Body of pancreas (tissue), 4 donors: ENCODE measurements at regions not wholly inside any gene's neighbourhood (a gene's known extent, or its start where the extent isn't known, plus 50 kb on each side); places are given as distances from the start of the nearest gene placed in this dataset.

ENCODE experiments used
- ATAC-seq: fragments of 150-250 bp; one replicate; pipeline ENCODE4 v1.9.1; 2016
- DNase-seq, 4 donors: peaks; one replicate each; pipeline ENCODE4 v3.0.0-alpha.2; 2019
- H3K27ac ChIP-seq, 4 donors: fragments of 200-600 bp; sonication (generic); 1 replicate in 3 of 4; 2 replicates in 1 of 4; pipeline versions ENCODE4 v1.5.1 to v1.6.1; 2016 to 2019; ENCODE audit warnings: mild to moderate bottlenecking in 1 of 4, mixed read lengths in 1 of 4, moderate library complexity in 1 of 4
- H3K27me3 ChIP-seq, 2 donors: fragments of 200-600 bp; sonication (generic); one replicate each; pipeline ENCODE4 v1.6.0; 2016; ENCODE audit warnings: mild to moderate bottlenecking in 1 of 2
- H3K36me3 ChIP-seq, 2 donors: fragments of 200-600 bp; sonication (generic); replicated peaks in 1 of 2; 2 replicates each; pipeline ENCODE4 v1.5.1; 2016; ENCODE audit warnings: low read depth in 2 of 2; ENCODE audit not compliant: insufficient read depth in 1 of 2
- H3K4me1 ChIP-seq: fragments of 200-600 bp; sonication (generic); one replicate; pipeline ENCODE4 v1.6.0; 2016
- H3K4me3 ChIP-seq, 2 donors: fragments of 200-600 bp; sonication (generic); 1 replicate in 1 of 2; 2 replicates in 1 of 2; pipeline ENCODE4 v1.5.1; 2016 to 2019
- H3K9me3 ChIP-seq, 3 donors: fragments of 200-600 bp; sonication (generic); 1 replicate in 2 of 3; 2 replicates in 1 of 3; pipeline ENCODE4 v1.5.1; 2016
- CTCF ChIP-seq, 7 experiments: fragments of 450-650 bp in 4 of 7; fragments of 200-600 bp in 3 of 7; sonication (generic) in 3 of 7; IDR thresholded peaks; one replicate each; pipeline ENCODE4 v1.5.1; 2016 to 2019; ENCODE audit warnings: antibody characterized with exemption in 7 of 7
- POLR2A ChIP-seq, 3 donors: fragments of 450-650 bp; IDR thresholded peaks; one replicate each; pipeline ENCODE4 v1.6.1; 2016; ENCODE audit warnings: antibody characterized with exemption in 3 of 3, mild to moderate bottlenecking in 2 of 3
- WGBS, 2 donors: methylation state at CpG; one replicate each; pipeline ENCODE4 v1.1.5; 2017; 5-methylcytosine and 5-hydroxymethylcytosine counted together
- intact Hi-C: fragments of 100-400 bp; cut with DNase I; formaldehyde crosslinking; loops from one replicate; pipeline ENCODE4 v1.15.1; 2023

- H3K36me3 ChIP-seq = no peaks in the 10 kb centered on the region
- no peak overlapping the region for H3K4me3 ChIP-seq
- ATAC-seq (no peak), DNase-seq (no peak)
- no peak for TF ChIP-seq POLR2A (IDR thresholded peaks at IDR 0.05)
- no peak for TF ChIP-seq CTCF (IDR thresholded peaks at IDR 0.05)
- no peaks in the 10 kb centered on the region for H3K4me1 ChIP-seq
- no peaks in the 10 kb centered on the region for H3K27me3 ChIP-seq
- intact Hi-C loops = no loop called here
- H3K9me3 ChIP-seq = no peaks in the 10 kb centered on the region
- H3K27ac ChIP-seq = no peak overlapping the region
These were observed 522.7 kb downstream of the NR2F1-AS1 start for GRCh38 chr5:93058309-93058708.

GRCh38 chr5:93057311-93057710, 523.7 kb downstream of the NR2F1-AS1 start:
- DNase-seq (no peak), ATAC-seq (no peak)
- TF ChIP-seq POLR2A (IDR thresholded peaks at IDR 0.05) (no peak), CTCF (IDR thresholded peaks at IDR 0.05) (no peak)
- Histone ChIP-seq H3K4me3 (no peak overlapping the region), H3K9me3 (no peaks in the 10 kb centered on the region), H3K4me1 (no peaks in the 10 kb centered on the region), H3K27me3 (no peaks in the 10 kb centered on the region), H3K36me3 (no peaks in the 10 kb centered on the region), H3K27ac (no peak overlapping the region)
- WGBS, 2 donors = 36 to 42% methylated on average over 2 of the region's 2 CpGs
- intact Hi-C loops = no loop called here

GRCh38 chr5:93055971-93056370, 525.0 kb downstream of the NR2F1-AS1 start:
- no peak for TF ChIP-seq CTCF (IDR thresholded peaks at IDR 0.05)
- TF ChIP-seq POLR2A (IDR thresholded peaks at IDR 0.05) = no peak
- 66 to 71% methylated on average over 3 of the region's 3 CpGs for WGBS, 2 donors
- no peak for DNase-seq
- Histone ChIP-seq H3K27ac (no peak overlapping the region), H3K4me1 (no peaks in the 10 kb centered on the region), H3K9me3 (no peaks in the 10 kb centered on the region), H3K4me3 (no peak overlapping the region), H3K27me3 (no peaks in the 10 kb centered on the region), H3K36me3 (no peaks in the 10 kb centered on the region)
- ATAC-seq = no peak
- intact Hi-C loops = no loop called here

- DNase-seq = no peak
These were observed 525.5 kb downstream of the NR2F1-AS1 start for GRCh38 chr5:93055561-93055960.

More at GRCh38 chr5:93055561-93055960, 525.5 kb downstream of the NR2F1-AS1 start:
- no peaks in the 10 kb centered on the region for H3K4me1 ChIP-seq
- 96 to 100% methylated on average over 1 of the region's 1 CpG for WGBS, 2 donors
- H3K9me3 ChIP-seq = no peaks in the 10 kb centered on the region
- H3K27ac ChIP-seq = no peak overlapping the region
- H3K4me3 ChIP-seq = no peak overlapping the region
- H3K36me3 ChIP-seq = no peaks in the 10 kb centered on the region
- ATAC-seq = no peak
- intact Hi-C loops = no loop called here
- TF ChIP-seq CTCF (IDR thresholded peaks at IDR 0.05) = no peak
- no peak for TF ChIP-seq POLR2A (IDR thresholded peaks at IDR 0.05)
- H3K27me3 ChIP-seq = no peaks in the 10 kb centered on the region
